ES-I3 (cell line): ENCODE measurements at regions not wholly inside any gene's neighbourhood (a gene's known extent, or its start where the extent isn't known, plus 50 kb on each side); places are given as distances from the start of the nearest gene placed in this dataset.

Experiments
- H3K36me3 ChIP-seq: 2 replicates; pipeline ENCODE4 v1.6.1; 2013; ENCODE audit warnings: mild to moderate bottlenecking, low read length, control low read depth, moderate library complexity; ENCODE audit not compliant: insufficient read depth
- H3K4me1 ChIP-seq: 2 replicates; pipeline ENCODE4 v1.6.1; 2013; ENCODE audit warnings: mild to moderate bottlenecking, control low read depth, low read length; ENCODE audit not compliant: insufficient read depth
- H3K9ac ChIP-seq: 2 replicates; pipeline ENCODE4 v1.6.1; 2013; ENCODE audit warnings: low read depth, mild to moderate bottlenecking, low read length, moderate library complexity
- H3K9me3 ChIP-seq: 2 replicates; pipeline ENCODE4 v1.6.1; 2013; ENCODE audit warnings: mild to moderate bottlenecking, low read length, moderate library complexity; ENCODE audit not compliant: control insufficient read depth, insufficient read depth

DNA sequence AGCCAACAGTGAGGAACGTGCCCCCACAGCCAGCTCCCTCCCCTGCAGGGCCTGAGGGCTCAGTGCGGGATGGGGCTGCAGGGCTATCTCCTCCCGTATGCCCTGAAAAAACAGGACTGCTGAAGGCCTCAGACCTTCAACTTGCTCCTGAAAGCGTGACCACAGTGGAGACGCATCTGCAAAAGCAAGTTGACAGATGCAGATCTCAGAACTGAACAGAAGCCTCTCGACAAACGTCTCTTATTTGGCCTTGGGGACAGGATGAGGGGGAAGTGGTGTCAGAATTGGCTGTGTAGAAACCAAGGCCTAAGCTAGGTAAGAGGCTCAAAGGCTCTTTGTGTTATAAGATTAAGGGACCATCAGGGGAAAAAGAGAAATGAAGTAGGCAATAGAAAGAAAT, 120.7 kb upstream of the SLC22A23 start:
- H3K9me3 ChIP-seq: no peaks in the 10 kb centered on the region
- peaks cover 3% of the 10 kb centered on the region; the same call in 1 of the 2 replicates for H3K4me1 ChIP-seq
- no peak overlapping the region for H3K9ac ChIP-seq
- H3K36me3 ChIP-seq: no peaks in the 10 kb centered on the region

DNA sequence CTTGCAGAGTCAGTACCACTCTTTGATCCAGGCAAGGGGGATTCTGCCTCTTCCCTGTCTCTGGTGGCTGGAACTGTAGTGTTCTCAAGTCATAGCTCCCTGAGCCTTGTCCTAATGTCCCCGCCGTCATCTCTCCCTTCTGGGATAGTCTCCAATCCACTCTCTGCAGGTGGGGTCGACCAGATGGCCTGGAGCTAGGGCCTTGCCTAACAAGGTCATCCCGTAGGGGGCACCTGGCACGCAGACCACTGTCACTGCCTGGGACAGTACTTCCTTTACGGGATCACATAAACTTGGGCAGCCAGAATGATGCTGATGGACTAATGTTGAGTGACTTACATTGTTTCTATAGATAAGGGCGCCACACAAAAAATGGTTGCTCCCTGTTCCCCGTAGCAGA, 118.9 kb upstream of the SLC22A23 start:
- Histone ChIP-seq H3K36me3 (no peaks in the 10 kb centered on the region), H3K4me1 (peaks cover 3% of the 10 kb centered on the region; the same call in 1 of the 2 replicates), H3K9me3 (no peaks in the 10 kb centered on the region), H3K9ac (no peak overlapping the region)

DNA sequence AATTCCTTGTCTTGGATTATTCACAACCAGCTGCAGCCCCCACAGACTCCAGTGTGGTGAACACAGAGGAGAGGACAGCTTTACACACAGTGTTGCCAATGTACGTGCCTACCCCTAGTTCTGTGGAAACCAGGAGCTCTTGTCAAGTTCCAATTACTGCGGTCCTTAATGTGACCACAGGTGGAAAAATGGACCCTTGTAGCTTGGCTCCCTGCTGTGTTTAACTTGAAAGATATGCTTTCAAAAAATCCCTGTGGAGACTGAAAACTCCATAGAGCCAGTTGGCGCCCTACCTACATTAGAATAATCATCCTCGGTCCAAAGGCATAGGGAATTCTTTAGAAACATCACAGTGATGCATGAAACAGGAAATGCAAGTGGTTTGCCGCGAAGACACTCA, 118.3 kb upstream of the SLC22A23 start:
- Histone ChIP-seq H3K36me3 (no peaks in the 10 kb centered on the region), H3K9me3 (no peaks in the 10 kb centered on the region), H3K4me1 (peaks cover 3% of the 10 kb centered on the region; the same call in 1 of the 2 replicates), H3K9ac (no peak overlapping the region)

DNA sequence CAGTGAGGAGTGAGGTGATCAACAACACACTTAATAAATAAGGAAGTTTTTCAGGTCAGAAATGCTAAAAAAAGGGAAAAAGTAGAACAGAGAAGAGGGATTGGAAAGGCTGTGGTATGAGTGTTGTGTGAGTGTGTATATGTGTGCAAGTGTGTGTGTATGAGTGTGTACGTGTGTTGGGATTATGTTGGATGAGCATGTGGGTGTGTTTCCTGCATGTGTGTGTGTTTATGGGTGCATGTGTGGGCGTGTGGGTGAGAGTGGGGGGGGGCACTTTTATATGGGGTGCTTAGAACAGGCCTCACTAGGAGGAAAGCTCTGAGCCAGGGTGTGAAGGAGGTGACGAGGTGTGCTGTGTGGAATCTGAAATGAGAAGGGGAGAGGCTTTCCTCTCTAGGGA, 116.8 kb upstream of the SLC22A23 start:
- no peak overlapping the region for H3K9ac ChIP-seq
- no peaks in the 10 kb centered on the region for H3K9me3 ChIP-seq
- no peaks in the 10 kb centered on the region for H3K36me3 ChIP-seq
- peaks cover 3% of the 10 kb centered on the region; the same call in 1 of the 2 replicates for H3K4me1 ChIP-seq

DNA sequence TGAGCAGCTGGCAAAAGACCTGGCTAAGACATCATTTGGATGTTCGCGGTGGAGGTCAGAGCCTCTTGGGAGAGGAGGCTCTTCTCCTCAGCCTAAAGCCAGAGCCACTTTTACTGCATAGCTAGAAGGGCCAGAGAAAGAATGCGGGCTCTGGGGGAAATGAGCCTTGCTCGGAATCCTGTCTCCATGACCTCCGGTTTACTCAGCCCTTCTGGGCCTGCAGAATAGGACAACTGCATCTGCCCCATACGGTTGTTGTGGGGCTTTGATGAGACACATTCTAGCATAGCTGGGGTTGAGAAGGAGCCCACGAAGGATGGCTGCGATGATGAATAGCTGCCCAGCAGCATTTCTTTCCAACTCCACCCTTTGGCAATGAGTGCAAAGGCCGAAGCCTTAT, 115.0 kb upstream of the SLC22A23 start:
- H3K9me3 ChIP-seq: no peaks in the 10 kb centered on the region
- peaks cover 3% of the 10 kb centered on the region; the same call in 1 of the 2 replicates for H3K4me1 ChIP-seq
- no peaks in the 10 kb centered on the region for H3K36me3 ChIP-seq
- no peak overlapping the region for H3K9ac ChIP-seq

DNA sequence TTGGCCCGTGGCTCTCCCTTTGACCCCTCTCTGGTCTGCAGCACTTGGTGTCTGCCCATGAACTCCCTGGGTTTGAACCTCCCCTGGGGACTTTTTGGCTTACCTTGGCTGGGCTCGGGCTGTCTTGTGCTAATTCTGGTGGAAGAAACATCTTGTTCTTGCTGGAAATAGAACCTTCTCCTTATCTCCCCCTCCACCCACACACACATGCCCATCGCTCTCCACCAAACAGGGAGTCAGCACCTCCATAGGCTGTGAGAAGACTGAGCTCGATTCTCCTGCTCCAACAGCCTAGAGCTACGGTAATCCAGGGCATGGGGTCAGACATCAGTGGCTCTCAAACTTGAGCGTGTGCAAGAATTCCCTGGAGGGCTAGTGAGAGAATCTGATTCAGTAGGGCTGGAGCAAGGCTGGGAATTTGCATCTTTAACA, 114.4 kb upstream of the SLC22A23 start:
- no peaks in the 10 kb centered on the region for H3K36me3 ChIP-seq
- H3K4me1 ChIP-seq: peaks cover 3% of the 10 kb centered on the region; the same call in 1 of the 2 replicates
- no peak overlapping the region for H3K9ac ChIP-seq
- H3K9me3 ChIP-seq: no peaks in the 10 kb centered on the region

DNA sequence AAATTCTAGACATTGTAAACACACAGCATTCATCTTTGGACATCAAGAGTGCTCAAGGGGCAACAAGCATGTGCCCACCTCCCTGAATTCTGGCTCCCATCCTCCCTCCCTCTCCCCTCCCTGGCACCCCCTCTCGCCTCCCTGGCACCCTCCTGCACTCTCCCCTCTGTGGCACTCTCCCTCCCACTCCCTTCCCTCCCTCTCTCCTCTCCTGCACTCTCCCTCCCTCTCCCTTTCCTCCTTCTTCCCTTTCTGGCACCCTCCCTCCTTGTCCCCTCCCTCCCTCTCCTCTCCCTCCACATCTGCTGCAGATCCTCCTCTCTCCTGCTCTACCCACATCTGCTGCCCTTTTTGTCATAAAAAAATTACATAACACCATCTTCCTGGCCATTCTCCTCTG, 113.0 kb upstream of the SLC22A23 start:
- no peaks in the 10 kb centered on the region for H3K9me3 ChIP-seq
- H3K9ac ChIP-seq: no peak overlapping the region
- H3K36me3 ChIP-seq: no peaks in the 10 kb centered on the region
- H3K4me1 ChIP-seq: no peaks in the 10 kb centered on the region

DNA sequence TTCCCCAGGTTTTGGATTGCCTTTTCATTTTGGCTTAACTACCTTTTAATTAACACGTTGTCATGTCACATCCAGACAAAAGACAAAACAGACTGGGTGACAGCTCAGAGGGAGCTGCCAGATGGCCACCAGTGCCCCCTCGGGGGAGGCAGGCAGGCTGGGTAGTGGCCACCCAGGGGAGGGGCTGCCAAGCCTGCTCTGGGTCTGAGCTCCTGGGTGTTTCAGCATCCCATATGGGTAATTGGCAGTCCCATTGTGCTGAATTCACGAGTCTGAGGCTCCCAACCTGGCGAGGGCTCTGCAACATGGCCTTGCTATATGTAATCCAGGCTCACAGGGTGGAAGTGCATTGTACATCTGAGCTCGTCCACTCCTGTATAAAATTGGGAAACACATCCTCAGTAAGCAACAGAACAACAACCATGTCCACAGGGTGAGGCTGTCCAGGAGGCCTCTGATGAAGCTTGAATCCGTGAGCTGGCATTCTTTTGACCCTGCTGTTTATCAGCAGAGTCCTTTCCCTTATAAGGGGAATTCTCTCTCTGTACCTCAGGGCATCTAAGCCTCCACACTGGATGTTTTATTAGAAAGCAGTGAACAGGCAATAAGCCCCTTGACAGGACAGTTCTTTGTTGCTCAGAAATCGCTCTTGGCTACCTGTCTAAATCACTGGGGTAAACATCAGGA, 111.7 kb upstream of the SLC22A23 start:
- no peaks in the 10 kb centered on the region for H3K36me3 ChIP-seq
- H3K9me3 ChIP-seq: no peaks in the 10 kb centered on the region
- H3K9ac ChIP-seq: no peak overlapping the region
- H3K4me1 ChIP-seq: no peaks in the 10 kb centered on the region

DNA sequence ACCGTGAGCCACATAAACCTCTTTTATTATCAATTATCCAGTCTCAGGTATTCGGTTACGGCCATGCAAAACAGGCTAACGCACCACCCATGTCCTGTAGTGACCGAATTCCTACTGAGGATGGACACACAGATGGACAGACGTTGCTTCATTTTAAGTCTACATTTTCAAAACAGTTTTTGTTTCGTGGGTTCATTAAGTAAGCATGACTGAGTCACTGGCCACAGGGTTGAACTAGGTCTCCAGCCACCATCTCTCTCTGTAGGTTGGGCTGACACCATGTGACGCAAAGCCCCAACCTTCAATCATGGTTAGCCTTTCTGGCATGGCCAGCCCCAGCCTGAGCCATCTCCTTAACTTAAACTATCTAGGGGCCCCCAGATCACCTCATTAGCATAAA, 110.0 kb upstream of the SLC22A23 start:
- Histone ChIP-seq H3K9me3 (no peaks in the 10 kb centered on the region), H3K4me1 (no peaks in the 10 kb centered on the region), H3K9ac (no peak overlapping the region), H3K36me3 (no peaks in the 10 kb centered on the region)

DNA sequence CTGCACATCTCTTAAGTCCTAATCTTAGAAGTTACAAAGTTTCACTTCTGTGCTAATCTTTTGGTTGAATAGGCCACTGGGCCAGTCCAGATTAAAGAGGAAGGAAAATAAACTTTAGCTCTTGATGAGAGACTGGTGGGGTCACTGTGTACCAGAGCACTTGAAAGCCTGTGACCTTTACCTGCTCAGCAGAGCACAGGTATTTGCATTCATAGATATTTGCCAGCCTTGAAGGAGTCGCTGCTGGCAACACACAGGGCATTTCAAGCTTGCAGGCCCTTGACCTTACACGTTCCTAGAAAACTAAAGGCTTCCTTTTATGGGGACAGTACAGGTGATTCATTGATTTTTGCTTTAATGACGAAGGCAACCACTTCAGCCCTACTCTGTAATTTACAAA, 108.4 kb upstream of the SLC22A23 start:
- Histone ChIP-seq H3K9me3 (no peaks in the 10 kb centered on the region), H3K9ac (no peak overlapping the region), H3K4me1 (peaks cover 4% of the 10 kb centered on the region; the same call in 1 of the 2 replicates), H3K36me3 (no peaks in the 10 kb centered on the region)

DNA sequence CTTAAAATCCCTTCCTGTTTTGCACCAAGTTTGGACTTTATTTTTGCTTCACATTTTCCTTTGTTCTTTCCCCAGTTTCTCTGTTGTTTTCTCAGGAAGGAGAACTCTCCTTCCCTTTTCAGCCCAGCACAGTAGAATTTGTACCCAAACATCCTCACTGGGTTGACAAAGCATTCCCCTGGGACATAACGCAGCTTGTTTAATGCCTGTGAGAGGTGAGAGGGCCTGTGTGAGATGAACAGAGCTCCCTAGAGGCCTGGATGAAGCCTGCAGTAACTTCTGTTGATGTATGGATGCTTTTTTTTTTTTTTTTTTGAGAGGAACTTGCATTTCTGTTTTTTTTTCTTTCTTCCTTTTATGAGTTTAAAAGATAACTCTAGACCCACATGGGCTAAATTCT, 104.9 kb upstream of the SLC22A23 start:
- Histone ChIP-seq H3K4me1 (peaks cover 4% of the 10 kb centered on the region; the same call in 1 of the 2 replicates), H3K9me3 (no peaks in the 10 kb centered on the region), H3K9ac (no peak overlapping the region), H3K36me3 (no peaks in the 10 kb centered on the region)

DNA sequence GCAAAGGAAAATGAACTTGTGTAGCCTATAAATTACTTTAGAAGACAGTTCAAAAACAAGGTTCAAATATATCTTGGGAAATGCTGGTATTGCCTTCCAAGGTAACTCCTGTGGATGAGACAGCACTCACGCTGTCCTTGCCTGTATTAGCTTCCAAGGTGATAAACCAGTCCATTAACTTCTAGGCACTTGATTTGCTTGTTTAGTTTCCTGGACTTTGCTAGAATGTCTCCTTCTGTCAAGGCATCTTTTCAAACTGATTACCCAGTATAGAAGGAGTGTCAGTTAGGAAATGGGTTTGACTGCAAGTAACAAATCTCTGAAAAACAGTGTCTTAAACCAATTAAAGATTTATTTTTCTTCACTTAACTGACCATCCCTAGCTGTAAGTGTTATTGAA, 103.4 kb upstream of the SLC22A23 start:
- Histone ChIP-seq H3K36me3 (no peaks in the 10 kb centered on the region), H3K9ac (no peak overlapping the region), H3K9me3 (no peaks in the 10 kb centered on the region), H3K4me1 (peaks cover 4% of the 10 kb centered on the region; the same call in 1 of the 2 replicates)

DNA sequence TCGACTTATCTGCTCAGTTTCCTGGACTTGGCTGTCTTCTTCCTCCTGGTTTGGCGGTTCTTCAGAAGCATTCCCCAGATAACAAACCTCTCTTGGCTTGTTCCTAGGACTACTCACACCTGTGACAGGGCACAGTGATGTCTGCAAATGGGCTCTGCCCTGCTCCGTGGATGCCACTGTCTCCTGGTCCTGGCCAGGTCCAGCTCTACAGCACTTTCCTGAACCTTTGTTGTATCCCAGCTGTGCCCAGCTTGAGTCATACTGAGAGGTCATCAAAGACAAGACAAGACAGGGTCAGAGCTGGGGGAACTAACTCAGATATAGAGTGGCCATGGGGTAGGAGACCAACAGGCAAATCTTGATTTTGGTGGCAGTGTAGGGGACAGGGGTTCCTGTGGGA, 102.7 kb upstream of the SLC22A23 start:
- H3K4me1 ChIP-seq: peaks cover 4% of the 10 kb centered on the region; the same call in 1 of the 2 replicates
- no peak overlapping the region for H3K9ac ChIP-seq
- H3K9me3 ChIP-seq: no peaks in the 10 kb centered on the region
- no peaks in the 10 kb centered on the region for H3K36me3 ChIP-seq

DNA sequence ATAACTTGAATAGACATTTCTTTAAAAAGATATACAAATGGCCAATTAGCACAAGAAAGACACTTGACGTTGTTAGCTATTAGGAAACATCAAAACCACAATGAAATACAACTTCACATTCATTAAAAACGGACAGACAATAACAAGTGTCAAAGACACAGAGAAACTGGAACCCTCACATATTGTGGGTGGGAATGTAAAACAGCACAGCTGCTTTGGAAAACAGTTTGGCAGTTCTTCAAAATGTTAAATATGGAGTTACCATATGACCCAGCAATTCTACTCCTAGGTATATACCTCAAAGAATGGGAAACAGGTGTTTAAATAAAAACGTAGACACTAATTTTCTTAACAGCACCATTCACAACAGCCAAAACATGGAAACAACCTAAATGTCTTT, 100.5 kb upstream of the SLC22A23 start:
- H3K9ac ChIP-seq: no peak overlapping the region
- no peaks in the 10 kb centered on the region for H3K36me3 ChIP-seq

DNA sequence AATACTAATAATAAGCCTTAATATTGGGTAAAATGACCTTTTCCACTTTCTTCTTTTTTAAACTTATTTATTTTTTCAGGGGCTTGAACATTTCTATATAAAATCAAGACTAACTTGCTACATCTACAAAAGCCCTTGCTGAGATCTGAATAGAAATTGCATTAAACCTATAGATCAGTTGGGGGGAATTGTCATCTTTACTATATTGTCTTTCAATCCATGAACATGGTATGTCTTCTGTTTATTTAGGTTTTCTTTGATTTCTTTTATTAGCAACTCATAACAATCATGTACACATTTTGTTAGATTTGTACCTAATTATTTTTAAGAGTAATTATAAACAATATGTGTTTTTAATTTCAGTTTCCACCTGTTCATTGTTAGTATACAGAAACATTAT, 96.4 kb upstream of the SLC22A23 start:
- no peaks in the 10 kb centered on the region for H3K4me1 ChIP-seq
- no peak overlapping the region for H3K9ac ChIP-seq
- H3K9me3 ChIP-seq: no peaks in the 10 kb centered on the region
- H3K36me3 ChIP-seq: no peaks in the 10 kb centered on the region

More for the DNA sequence above, 100.5 kb upstream of the SLC22A23 start:
- peaks cover 4% of the 10 kb centered on the region; the same call in 1 of the 2 replicates for H3K4me1 ChIP-seq
- H3K9me3 ChIP-seq: no peaks in the 10 kb centered on the region
